LoVo (cell line): ENCODE measurements at regions not wholly inside any gene's neighbourhood (a gene's known extent, or its start where the extent isn't known, plus 50 kb on each side); places are given as distances from the start of the nearest gene placed in this dataset.
"Not testable (repeated sequence)": the region's sequence is repeated elsewhere in the genome, so short reads cannot be mapped to it uniquely, and the experiment has no call there.

Experiments
- DNase-seq: peaks from one replicate; pipeline ENCODE4 v3.0.0-alpha.2; 2016; ENCODE audit warnings: low spot score

DNA sequence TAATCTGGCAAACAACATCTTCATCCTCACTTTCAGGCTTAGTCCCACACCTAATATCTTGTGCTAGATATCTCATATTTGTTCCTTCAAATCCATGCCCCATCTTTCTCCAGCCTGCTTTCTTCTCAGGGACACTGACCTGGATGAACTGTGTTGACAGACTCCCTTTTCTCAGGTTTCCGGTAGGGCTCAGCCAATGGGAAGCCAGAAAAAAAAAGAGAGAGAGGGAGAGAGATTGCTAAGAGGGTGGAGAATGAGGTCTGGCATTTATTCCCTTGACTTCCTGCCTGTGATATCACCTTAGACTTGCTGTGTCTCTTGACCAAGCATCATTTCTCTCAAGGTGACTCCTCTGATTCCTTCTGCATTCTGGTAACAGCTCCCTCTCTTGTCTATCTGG, 145.6 kb upstream of the ABI3BP start:
- no peak for DNase-seq

GRCh38 chr3:101134331-101134730, 141.1 kb upstream of the ABI3BP start:
- DNase-seq = no peak

DNA sequence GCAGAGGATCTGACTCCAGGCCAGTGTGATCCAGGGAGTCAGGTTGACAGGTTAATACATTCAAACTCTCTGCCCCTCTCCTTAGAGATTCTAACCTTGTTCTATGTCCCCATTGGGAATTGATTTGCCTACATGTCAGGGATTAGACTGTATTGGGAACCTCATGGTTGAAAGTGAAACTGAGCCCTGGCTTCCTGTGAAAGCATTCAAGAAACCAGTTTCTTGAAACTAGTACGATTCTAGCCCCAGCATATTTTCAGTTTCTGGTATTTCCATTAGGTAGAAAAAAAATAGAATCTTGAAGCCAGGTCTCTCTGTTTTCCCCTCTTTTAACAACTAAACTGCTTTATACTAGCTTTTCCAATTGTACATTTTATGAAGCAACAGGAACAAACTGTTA, 140.4 kb upstream of the ABI3BP start:
- DNase-seq = no peak

- not testable (repeated sequence) for DNase-seq
These were observed 140.0 kb upstream of the ABI3BP start for GRCh38 chr3:101133197-101133596.

GRCh38 chr3:101131767-101132166, 138.5 kb upstream of the ABI3BP start:
- no peak for DNase-seq

DNA sequence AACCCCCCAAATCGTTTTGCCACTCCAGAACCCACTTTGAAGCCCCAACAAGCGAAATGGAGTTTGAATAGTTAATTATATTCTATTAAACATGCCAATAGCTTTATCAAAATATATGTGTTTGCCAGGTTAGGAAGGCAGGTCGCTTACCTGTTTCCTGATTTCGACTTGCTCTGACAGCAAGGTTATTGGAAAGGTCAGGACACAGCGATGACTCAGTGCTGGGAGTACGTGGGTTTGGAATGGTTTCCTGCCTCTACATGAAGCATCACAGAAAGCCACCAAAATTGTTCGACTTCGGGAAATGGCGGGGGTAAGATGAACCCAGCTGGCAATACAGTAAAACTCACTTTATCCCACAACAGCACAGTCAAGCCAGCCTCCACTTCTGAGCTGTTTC, 135.6 kb upstream of the ABI3BP start:
- no peak for DNase-seq

DNA sequence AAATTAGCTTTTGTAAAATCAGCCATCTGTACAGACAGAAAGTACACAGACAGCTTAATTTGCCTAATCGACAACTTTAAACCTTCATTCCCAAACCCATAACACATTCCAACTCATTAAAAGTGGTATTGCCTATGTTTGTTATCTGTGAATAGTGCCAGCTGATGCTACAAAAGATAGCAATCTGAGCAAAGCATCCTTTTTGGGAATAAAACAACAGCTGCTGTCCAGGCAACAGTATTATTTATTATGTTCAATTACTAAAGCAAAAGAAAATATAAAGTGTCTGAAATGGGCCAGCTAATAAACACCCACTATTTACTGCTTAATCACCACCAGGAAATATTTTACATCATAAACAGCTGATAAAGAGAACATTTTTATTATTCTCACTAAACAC, 134.8 kb upstream of the ABI3BP start:
- DNase-seq = no peak

- no peak for DNase-seq
These were observed 130.9 kb upstream of the ABI3BP start for GRCh38 chr3:101124125-101124524.

DNA sequence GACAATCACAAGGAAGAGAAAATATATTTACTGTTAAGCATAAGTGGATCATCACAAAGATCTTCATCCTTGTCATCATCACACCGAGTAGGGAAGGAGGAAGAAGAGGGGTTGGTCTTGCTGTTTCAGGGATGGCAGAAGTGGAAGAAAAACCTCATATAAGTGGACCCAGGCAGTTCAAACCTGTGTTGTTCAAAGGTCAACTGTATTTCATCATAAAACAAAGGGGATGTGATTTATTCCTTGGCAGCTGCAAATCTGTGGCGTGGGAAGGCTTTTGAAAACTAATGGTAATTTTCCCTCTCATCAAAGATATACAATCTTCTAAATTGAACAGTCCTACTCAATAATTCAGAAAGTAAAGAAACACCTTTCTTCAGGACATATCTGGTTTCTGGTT, 129.9 kb upstream of the ABI3BP start:
- DNase-seq = no peak

DNA sequence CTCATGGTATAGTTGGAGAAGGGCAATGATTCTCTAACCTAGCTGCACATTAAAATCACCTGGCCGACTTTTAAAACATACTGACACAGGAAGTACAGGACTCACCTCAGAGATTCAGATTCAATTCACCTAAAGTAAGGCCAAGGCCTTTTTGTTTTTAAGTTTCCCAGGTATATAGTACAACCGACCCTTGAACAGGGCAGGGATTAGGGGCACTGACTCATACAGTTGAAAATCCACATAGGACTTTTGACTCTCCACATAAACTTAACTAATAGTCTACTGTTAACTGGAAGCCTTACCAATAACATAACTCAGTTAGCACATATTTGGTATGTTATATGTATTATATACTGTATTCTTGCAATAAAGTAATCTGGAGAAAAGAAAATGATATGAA, 129.5 kb upstream of the ABI3BP start:
- DNase-seq = peak; percentile 7

DNA sequence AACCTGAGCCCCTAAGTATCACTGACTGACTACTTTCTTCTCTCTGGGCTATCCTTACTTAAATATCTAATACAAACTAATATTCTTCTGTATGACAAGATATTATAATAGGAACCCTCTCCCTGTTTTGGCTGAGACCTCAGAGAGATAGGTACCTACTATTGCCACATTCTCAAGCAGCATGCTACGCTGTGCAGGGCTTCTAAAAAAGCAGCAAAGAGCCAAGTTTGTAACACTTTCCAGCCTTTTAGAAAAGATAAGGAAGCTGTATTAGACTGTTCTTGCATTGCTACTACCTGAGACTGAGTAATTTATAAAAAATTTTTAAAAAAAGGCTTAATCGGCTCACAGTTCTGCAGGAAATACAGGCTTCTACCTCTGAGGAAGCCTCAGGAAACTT, 126.8 kb upstream of the ABI3BP start:
- no peak for DNase-seq

DNA sequence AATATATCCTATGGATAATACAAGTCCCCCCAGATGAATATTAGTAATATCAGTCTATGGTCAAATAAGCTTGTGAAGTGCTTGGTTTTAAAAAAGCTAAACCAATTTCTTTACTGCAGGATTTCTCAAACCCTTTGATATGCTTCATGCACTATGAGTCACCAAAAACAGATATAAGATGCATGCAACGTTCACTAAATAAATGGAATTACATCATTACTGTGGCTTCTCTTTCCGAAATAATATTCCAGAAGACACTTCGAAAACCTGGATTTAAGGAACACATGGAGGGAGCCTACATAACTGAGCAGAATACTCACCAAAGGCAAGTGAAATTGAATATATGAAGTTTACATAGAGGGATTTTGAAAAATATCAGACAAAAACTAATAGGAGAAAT, 126.3 kb upstream of the ABI3BP start:
- no peak for DNase-seq

DNA sequence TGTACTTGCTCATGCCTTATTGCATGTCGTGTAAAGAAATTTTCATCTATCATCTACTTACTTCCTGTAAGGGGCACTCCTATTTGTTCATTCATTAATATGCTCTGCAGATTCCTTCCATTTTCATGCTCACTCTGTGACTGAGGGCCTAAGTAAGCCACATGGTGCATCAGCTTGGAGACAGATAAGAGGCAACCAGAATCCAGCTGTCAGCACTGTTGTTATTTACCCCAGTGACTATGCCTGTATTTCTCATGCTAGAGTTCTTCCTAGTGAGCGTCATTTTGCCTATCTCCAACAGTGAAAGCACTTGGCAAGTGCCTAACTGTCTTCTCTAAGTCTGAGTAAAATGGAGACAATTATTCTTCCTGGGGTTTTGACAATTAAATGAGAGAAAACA, 124.8 kb upstream of the ABI3BP start:
- no peak for DNase-seq

DNA sequence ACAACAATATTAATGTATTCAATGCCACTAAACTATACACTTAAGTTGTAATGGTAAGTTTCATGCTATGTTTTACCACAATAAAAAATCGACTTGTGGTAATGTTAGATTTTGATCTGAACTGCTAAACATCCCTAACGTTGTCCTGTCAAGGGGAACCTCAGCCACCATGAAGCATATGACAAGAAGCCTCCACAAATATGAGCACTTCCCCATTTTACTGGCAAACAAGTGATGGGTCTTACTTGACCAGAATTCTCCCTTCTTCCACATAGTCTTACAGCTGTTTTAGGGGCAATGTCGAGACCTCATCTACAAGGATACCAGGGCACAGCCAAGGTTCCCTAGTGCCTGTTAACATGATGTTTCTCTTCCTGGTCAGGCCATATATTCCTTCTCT, 124.2 kb upstream of the ABI3BP start:
- no peak for DNase-seq

DNA sequence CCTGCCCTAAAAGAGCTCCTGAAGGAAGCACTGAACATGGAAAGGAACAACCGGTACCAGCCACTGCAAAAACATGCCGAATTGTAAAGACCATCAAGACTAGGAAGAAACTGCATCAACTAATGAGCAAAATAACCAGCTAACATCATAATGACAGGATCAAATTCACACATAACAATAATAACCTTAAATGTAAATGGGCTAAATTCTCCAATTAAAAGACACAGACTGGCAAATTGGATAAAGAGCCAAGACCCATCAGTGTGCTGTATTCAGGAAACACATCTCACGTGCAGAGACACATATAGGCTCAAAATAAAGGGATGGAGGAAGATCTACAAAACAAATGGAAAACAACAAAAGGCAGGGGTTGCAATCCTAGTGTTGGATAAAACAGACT, 117.1 kb upstream of the ABI3BP start:
- not testable (repeated sequence) for DNase-seq

GRCh38 chr3:101104321-101104720, 111.1 kb upstream of the ABI3BP start:
- no peak for DNase-seq

GRCh38 chr3:101102678-101103296, 109.6 kb upstream of the ABI3BP start:
- no peak for DNase-seq

DNA sequence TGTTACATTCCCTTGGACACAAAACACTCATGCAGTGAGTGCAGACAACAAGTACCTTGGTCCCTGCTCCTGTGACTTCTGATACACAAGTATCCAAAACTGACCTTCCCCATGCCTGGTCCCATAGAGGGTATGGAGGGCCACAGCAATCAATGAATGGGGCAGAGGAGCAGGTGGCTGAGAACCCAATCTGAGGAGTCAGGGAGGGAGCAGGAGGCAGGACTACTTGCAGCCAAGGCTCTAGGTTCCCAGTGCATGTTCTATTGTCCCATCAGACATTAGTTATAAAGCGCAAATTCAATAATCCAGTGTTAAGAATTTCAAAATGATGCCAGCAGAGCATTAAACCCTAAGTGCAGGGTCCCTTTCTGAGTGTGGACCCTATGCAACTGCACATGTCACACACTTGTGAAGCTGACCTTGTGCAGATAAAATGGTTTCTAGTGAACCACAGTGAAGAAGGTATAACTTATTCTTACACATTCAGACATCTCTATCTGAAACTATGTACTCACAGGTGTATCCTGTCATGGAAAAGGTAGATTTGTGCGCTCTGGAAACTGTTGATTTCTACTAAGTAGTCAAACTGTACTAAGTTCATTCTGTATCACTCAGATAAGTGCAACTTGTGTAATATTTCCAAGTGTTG, 107.3 kb upstream of the ABI3BP start:
- DNase-seq = no peak

- no peak for DNase-seq
These were observed 106.6 kb upstream of the ABI3BP start for GRCh38 chr3:101099791-101100190.

GRCh38 chr3:101096444-101096843, 103.2 kb upstream of the ABI3BP start:
- no peak for DNase-seq

GRCh38 chr3:101095693-101096430, 102.6 kb upstream of the ABI3BP start:
- no peak for DNase-seq

DNA sequence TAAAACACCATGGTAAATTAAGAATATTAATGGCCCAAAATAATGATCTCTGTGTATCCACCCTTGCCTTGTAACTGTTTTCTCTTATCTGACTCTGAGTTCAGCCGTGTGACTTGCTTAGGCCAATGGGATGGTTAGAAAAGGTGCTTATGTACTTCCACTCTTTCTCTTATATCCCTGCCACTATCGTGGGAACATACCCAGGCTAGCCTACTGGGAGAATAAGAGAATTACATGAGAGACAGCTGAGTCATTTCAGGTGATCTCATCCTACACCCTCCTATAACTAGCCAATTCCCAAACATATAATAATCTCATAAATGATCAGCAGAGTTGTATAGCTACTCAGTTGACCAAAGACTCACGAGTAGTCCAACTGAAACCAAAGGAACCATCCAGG, 98.3 kb upstream of the ABI3BP start:
- DNase-seq = no peak

GRCh38 chr3:101085752-101086151, 92.5 kb upstream of the ABI3BP start:
- no peak for DNase-seq

GRCh38 chr3:101084404-101084803, 91.2 kb upstream of the ABI3BP start:
- no peak for DNase-seq
